GM18858 (cell line): ENCODE measurements at regions not wholly inside any gene's neighbourhood (a gene's known extent, or its start where the extent isn't known, plus 50 kb on each side); places are given as distances from the start of the nearest gene placed in this dataset.
"Not testable (repeated sequence)": the region's sequence is repeated elsewhere in the genome, so short reads cannot be mapped to it uniquely, and the experiment has no call there.

ENCODE experiments used
- ATAC-seq: cut with Tn5 transposase; IDR thresholded peaks from one replicate; pipeline ENCODE4 v1.9.1; 2021; ENCODE audit not compliant: unreplicated experiment

GRCh38 chr5:18203296-18203695, 569.0 kb downstream of the TAF11L14 start:
- no peak for ATAC-seq

- ATAC-seq: no peak
Observed at GRCh38 chr5:18213666-18214065, 579.4 kb downstream of the TAF11L14 start.

GRCh38 chr5:18216016-18216415, 581.8 kb downstream of the TAF11L14 start:
- ATAC-seq: no peak

- no peak for ATAC-seq
Observed at GRCh38 chr5:18216729-18217128, 582.5 kb downstream of the TAF11L14 start.

- ATAC-seq: no peak
Observed at GRCh38 chr5:18219241-18219640, 585.0 kb downstream of the TAF11L14 start.

GRCh38 chr5:18220631-18221030, 586.4 kb downstream of the TAF11L14 start:
- ATAC-seq: no peak

- ATAC-seq: no peak
Observed at GRCh38 chr5:18236386-18236785, 602.1 kb downstream of the TAF11L14 start.

- no peak for ATAC-seq
Observed at GRCh38 chr5:18238321-18238720, 604.1 kb downstream of the TAF11L14 start.

GRCh38 chr5:18240971-18241370, 606.7 kb downstream of the TAF11L14 start:
- no peak for ATAC-seq

- ATAC-seq: no peak
Observed at GRCh38 chr5:18243846-18244245, 609.6 kb downstream of the TAF11L14 start.

GRCh38 chr5:18244309-18244708, 610.0 kb downstream of the TAF11L14 start:
- no peak for ATAC-seq

- ATAC-seq: no peak
Observed at GRCh38 chr5:18252559-18252958, 618.3 kb downstream of the TAF11L14 start.

GRCh38 chr5:18264126-18264882, 630.0 kb downstream of the TAF11L14 start:
- no peak for ATAC-seq

- no peak for ATAC-seq
Observed at GRCh38 chr5:18270635-18271338, 636.5 kb downstream of the TAF11L14 start.

- no peak for ATAC-seq
Observed at GRCh38 chr5:18276939-18277338, 642.7 kb downstream of the TAF11L14 start.

- ATAC-seq: no peak
Observed at GRCh38 chr5:18281947-18282581, 647.8 kb downstream of the TAF11L14 start.

- no peak for ATAC-seq
Observed at GRCh38 chr5:18285257-18285656, 651.0 kb downstream of the TAF11L14 start.

GRCh38 chr5:18292146-18292545, 657.9 kb downstream of the TAF11L14 start:
- ATAC-seq: no peak

- ATAC-seq: not testable (repeated sequence)
Observed at GRCh38 chr5:18295696-18296095, 661.4 kb downstream of the TAF11L14 start.

- ATAC-seq: no peak
Observed at GRCh38 chr5:18299166-18299565, 664.9 kb downstream of the TAF11L14 start.

- ATAC-seq: peak; percentile 81
Observed at GRCh38 chr5:18305288-18305924, 671.1 kb downstream of the TAF11L14 start.
